Left cardiac atrium (tissue), 4 donors: ENCODE measurements at regions not wholly inside any gene's neighbourhood (a gene's known extent, or its start where the extent isn't known, plus 50 kb on each side); places are given as distances from the start of the nearest gene placed in this dataset.

Source experiments
- ATAC-seq, 2 donors: fragments of 200-7000 bp; cut with Tn5 transposase; one replicate each; pipeline ENCODE4 v1.9.1; 2020; ENCODE audit warnings: mild to moderate bottlenecking in 2 of 2, moderate library complexity in 2 of 2
- DNase-seq: peaks from one replicate; pipeline ENCODE4 v3.0.0-alpha.2; 2020
- intact Hi-C, 2 donors: fragments of 100-400 bp; cut with DNase I; formaldehyde crosslinking; loops; one replicate each; pipeline versions ENCODE4 v1.14.1 to v1.15.1; 2022 to 2023
- donor health status: DM: no; HTN: yes; CAD: no.
- donor health status: DM: no; HTN: yes; CAD: no; lungs with severe emphysema.
- donor health status: DM: yes; HTN: yes; CAD: no.
- donor health status: Dilated cardiomyopathy.

- DNase-seq: no peak
- intact Hi-C loops: no loop called here
- no peak for ATAC-seq
Observed at GRCh38 chr18:47615043-47615442, 315.4 kb downstream of the SMAD2 start.

GRCh38 chr18:47613929-47614328 is 316.5 kb downstream of the SMAD2 start:
- intact Hi-C loops: no loop called here
- no peak for DNase-seq
- ATAC-seq: no peak

GRCh38 chr18:47611649-47612048 is 318.8 kb downstream of the SMAD2 start:
- DNase-seq (no peak), ATAC-seq (no peak)
- intact Hi-C loops: no loop called here

GRCh38 chr18:47606526-47606925 is 323.9 kb downstream of the SMAD2 start:
- intact Hi-C loops: loop anchor here in 1 of 2 donors (10.0 kb wide), 1 partner anchor 48 kb away; no protein-coding TSS in a partner anchor
- ATAC-seq (no peak), DNase-seq (no peak)

- DNase-seq (no peak), ATAC-seq (no peak)
- intact Hi-C loops: loop anchor here in 1 of 2 donors (10.0 kb wide), 1 partner anchor 50 kb away; no protein-coding TSS in a partner anchor
Observed at GRCh38 chr18:47605093-47605492, 325.4 kb downstream of the SMAD2 start.

- ATAC-seq (no peak), DNase-seq (no peak)
- intact Hi-C loops: loop anchor here in 1 of 2 donors (10.0 kb wide), 1 partner anchor 51 kb away; no protein-coding TSS in a partner anchor
Observed at GRCh38 chr18:47604021-47604420, 326.4 kb downstream of the SMAD2 start.

GRCh38 chr18:47603158-47603557 is 327.3 kb downstream of the SMAD2 start:
- no peak for ATAC-seq
- no peak for DNase-seq
- intact Hi-C loops: loop anchor here in 1 of 2 donors (10.0 kb wide), 1 partner anchor 52 kb away; no protein-coding TSS in a partner anchor

GRCh38 chr18:47602273-47602897 is 328.1 kb downstream of the SMAD2 start:
- no peak for ATAC-seq
- intact Hi-C loops: loop anchor here in 1 of 2 donors (10.0 kb wide), 1 partner anchor 52 kb away; no protein-coding TSS in a partner anchor
- no peak for DNase-seq

GRCh38 chr18:47601581-47602272 is 328.7 kb downstream of the SMAD2 start:
- no peak for ATAC-seq
- intact Hi-C loops: loop anchor here in 1 of 2 donors (10.0 kb wide), 1 partner anchor 53 kb away; no protein-coding TSS in a partner anchor
- no peak for DNase-seq

GRCh38 chr18:47595831-47596501 is 334.5 kb downstream of the SMAD2 start:
- no peak for DNase-seq
- ATAC-seq: no peak
- intact Hi-C loops: no loop called here

GRCh38 chr18:47594621-47595086 is 335.8 kb downstream of the SMAD2 start:
- no peak for ATAC-seq
- DNase-seq: no peak
- intact Hi-C loops: no loop called here

- DNase-seq (no peak), ATAC-seq (peak in 1 of 2 donors; percentile 27)
- intact Hi-C loops: no loop called here
Observed at GRCh38 chr18:47593744-47594472, 336.6 kb downstream of the SMAD2 start.

- intact Hi-C loops: no loop called here
- DNase-seq (no peak), ATAC-seq (no peak)
Observed at GRCh38 chr18:47591429-47591828, 339.0 kb downstream of the SMAD2 start.

GRCh38 chr18:47587587-47587986 is 336.1 kb upstream of the SKOR2 start:
- ATAC-seq (no peak), DNase-seq (no peak)
- intact Hi-C loops: no loop called here

- intact Hi-C loops: no loop called here
- ATAC-seq (no peak), DNase-seq (no peak)
Observed at GRCh38 chr18:47586418-47587070, 335.1 kb upstream of the SKOR2 start.

GRCh38 chr18:47585914-47586313 is 334.5 kb upstream of the SKOR2 start:
- no peak for ATAC-seq
- DNase-seq: no peak
- intact Hi-C loops: no loop called here

GRCh38 chr18:47585136-47585535 is 333.7 kb upstream of the SKOR2 start:
- intact Hi-C loops: no loop called here
- ATAC-seq (no peak), DNase-seq (no peak)

- intact Hi-C loops: no loop called here
- no peak for ATAC-seq
Observed at GRCh38 chr18:47582093-47582492, 330.6 kb upstream of the SKOR2 start.

GRCh38 chr18:47577520-47577919 is 326.1 kb upstream of the SKOR2 start:
- intact Hi-C loops: no loop called here
- DNase-seq: no peak
- ATAC-seq: no peak

More at GRCh38 chr18:47582093-47582492, 330.6 kb upstream of the SKOR2 start:
- no peak for DNase-seq
